Suppressor macrophage treated with lipopolysaccharide for 4 hours (primary cell): ENCODE measurements at regions not wholly inside any gene's neighbourhood (a gene's known extent, or its start where the extent isn't known, plus 50 kb on each side); places are given as distances from the start of the nearest gene placed in this dataset.
"Not testable (repeated sequence)": the region's sequence is repeated elsewhere in the genome, so short reads cannot be mapped to it uniquely, and the experiment has no call there.

ENCODE experiments used
- DNase-seq: peaks from one replicate; pipeline ENCODE4 v3.0.0-alpha.2; 2020

- DNase-seq = no peak
Measured at GRCh38 chr2:55811048-55811447, 112.5 kb downstream of the EFEMP1 start.

GRCh38 chr2:55810622-55811020, 113.0 kb downstream of the EFEMP1 start:
- no peak for DNase-seq

- no peak for DNase-seq
Measured at GRCh38 chr2:55809875-55810621, 113.5 kb downstream of the EFEMP1 start.

GRCh38 chr2:55807900-55808299, 114.3 kb upstream of the PNPT1 start:
- DNase-seq = no peak

- DNase-seq = no peak
Measured at GRCh38 chr2:55805686-55806085, 112.0 kb upstream of the PNPT1 start.

- DNase-seq = no peak
Measured at GRCh38 chr2:55804535-55804934, 110.9 kb upstream of the PNPT1 start.

- DNase-seq = no peak
Measured at GRCh38 chr2:55802067-55802466, 108.4 kb upstream of the PNPT1 start.

GRCh38 chr2:55801436-55801835, 107.8 kb upstream of the PNPT1 start:
- no peak for DNase-seq

GRCh38 chr2:55799624-55800023, 106.0 kb upstream of the PNPT1 start:
- DNase-seq = not testable (repeated sequence)

GRCh38 chr2:55796121-55796520, 102.5 kb upstream of the PNPT1 start:
- no peak for DNase-seq

GRCh38 chr2:55793602-55794001, 100.0 kb upstream of the PNPT1 start:
- DNase-seq = not testable (repeated sequence)

GRCh38 chr2:55786280-55786679, 92.6 kb upstream of the PNPT1 start:
- no peak for DNase-seq

- DNase-seq = not testable (repeated sequence)
Measured at GRCh38 chr2:55783751-55784150, 90.1 kb upstream of the PNPT1 start.

- no peak for DNase-seq
Measured at GRCh38 chr2:55782528-55783173, 89.0 kb upstream of the PNPT1 start.

- no peak for DNase-seq
Measured at GRCh38 chr2:55781542-55781941, 87.9 kb upstream of the PNPT1 start.

GRCh38 chr2:55780697-55781096, 87.1 kb upstream of the PNPT1 start:
- no peak for DNase-seq

GRCh38 chr2:55779459-55780421, 86.1 kb upstream of the PNPT1 start:
- no peak for DNase-seq

- DNase-seq = no peak
Measured at GRCh38 chr2:55776966-55777365, 83.3 kb upstream of the PNPT1 start.

- DNase-seq = no peak
Measured at GRCh38 chr2:55776479-55776878, 82.8 kb upstream of the PNPT1 start.

GRCh38 chr2:55775828-55776227, 82.2 kb upstream of the PNPT1 start:
- DNase-seq = no peak

- DNase-seq = not testable (repeated sequence)
Measured at GRCh38 chr2:55773651-55774050, 80.0 kb upstream of the PNPT1 start.

- DNase-seq = no peak
Measured at GRCh38 chr2:55772109-55772980, 78.7 kb upstream of the PNPT1 start.
